ENCODE measurements at regions not wholly inside any gene's neighbourhood (a gene's known extent, or its start where the extent isn't known, plus 50 kb on each side); places are given as distances from the start of the nearest gene placed in this dataset.

DNA sequence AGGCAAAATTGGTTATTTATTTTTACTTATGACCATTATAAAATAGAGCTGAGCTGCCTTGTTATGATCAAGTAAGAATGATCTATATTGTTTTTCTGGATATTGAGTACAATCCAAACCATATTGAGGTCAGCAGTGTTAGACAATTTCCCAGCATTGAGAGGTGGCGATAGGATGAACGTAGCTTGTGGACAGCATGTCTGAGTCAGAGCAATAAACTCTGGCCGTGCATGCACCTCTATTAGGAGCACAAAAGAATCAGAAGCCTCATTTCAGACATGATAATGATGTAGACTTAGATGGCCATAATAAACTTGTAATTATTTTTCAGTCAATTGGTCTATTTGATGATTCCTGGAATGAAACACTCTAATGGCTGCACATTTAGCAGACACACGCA, 491.6 kb downstream of the RIT2 start:
- no peak for DNase-seq (ENCODE audit: low read depth)

GRCh38 chr18:42632801-42633200, 482.7 kb downstream of the RIT2 start:
- DNase-seq (ENCODE audit: low read depth): no peak

DNA sequence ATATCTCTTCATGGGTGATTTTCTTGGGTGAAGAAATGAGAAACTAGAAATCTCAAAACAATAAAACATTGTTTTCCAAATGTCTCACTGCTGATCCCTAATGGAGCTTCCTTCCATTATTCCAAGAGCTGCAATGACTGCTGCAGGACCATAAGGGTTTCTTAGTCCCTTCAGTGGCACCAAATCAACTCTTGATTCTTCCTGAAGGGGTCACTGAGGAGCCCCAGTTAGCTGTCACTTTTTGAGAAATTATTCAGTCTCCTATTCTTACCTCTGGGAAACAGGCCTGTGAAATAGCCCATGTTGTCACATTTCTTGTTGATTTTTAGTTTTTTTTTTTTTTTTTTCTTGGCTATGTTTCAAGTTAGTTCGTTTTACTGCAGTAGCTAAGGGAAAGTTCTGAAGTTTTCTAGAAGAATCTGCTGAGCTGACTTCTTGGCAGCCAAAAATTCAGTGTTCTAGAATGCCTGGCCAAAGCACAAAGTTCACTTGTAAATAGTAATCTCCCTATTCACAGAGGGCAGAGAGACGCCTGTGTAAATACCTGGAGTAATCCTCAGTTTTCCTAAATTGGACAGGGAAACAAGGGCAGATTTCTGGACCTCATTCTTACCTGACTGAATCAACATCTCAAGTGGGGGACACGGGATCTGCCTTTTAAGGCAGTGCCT, 480.0 kb downstream of the RIT2 start:
- no peak for DNase-seq (ENCODE audit: low read depth)

DNA sequence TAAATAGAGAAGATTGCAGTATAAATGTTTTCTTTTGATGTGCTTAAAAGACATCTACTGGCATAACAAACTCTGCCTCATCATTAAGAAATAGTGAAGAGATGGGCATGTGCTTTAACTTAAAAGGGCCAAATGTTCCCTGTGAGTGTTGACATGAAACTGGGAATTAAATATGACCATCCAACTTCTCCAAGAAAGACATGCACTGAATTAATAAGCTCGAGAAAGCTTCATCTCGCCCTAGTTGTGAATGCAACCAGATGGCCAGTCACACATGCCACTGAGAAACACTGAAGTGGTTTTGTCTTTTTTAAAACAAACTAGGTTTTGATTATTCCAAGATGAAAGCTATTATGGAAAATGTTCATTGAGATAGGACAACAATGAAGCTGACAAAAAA, 479.2 kb downstream of the RIT2 start:
- DNase-seq (ENCODE audit: low read depth): no peak

GRCh38 chr18:42640160-42640559, 475.3 kb downstream of the RIT2 start:
- no peak for DNase-seq (ENCODE audit: low read depth)

DNA sequence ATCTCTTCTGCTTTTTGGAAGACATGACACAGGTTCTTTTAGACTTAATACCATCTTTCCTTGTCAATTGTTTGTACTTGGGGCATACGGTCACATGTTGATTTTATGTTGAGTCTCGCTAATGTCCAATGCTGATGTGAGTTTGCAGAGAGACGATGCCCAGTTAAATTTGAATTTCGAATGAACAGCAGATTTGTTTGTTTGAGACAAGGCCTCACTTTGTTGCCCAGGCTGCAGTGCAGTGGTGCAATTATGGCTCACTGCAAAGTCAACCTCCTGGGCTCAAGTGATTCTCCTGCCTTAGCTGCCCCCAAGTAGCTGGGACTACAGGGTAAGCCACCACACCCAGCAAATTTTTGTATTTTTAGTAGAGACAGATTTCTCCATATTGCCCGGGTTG, 473.5 kb downstream of the RIT2 start:
- DNase-seq (ENCODE audit: low read depth): no peak

DNA sequence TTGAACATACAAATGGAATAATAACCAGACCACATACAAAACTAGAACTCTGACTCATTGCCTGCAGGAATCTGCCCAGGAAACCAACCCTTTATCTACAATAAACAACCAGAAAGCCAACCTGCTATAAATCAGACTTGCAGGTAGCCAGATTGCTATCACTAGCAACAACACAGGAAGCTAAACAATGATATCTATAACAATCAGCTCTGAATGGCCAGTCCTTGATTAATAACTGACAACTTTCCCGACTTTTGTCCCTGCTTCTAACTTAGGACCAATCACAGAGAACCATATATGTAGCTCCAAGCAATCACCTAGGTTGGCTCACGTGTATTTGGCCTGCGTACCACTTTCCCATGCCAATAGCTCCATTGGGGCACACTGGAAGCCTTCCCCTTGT, 470.8 kb downstream of the RIT2 start:
- DNase-seq (ENCODE audit: low read depth): no peak

DNA sequence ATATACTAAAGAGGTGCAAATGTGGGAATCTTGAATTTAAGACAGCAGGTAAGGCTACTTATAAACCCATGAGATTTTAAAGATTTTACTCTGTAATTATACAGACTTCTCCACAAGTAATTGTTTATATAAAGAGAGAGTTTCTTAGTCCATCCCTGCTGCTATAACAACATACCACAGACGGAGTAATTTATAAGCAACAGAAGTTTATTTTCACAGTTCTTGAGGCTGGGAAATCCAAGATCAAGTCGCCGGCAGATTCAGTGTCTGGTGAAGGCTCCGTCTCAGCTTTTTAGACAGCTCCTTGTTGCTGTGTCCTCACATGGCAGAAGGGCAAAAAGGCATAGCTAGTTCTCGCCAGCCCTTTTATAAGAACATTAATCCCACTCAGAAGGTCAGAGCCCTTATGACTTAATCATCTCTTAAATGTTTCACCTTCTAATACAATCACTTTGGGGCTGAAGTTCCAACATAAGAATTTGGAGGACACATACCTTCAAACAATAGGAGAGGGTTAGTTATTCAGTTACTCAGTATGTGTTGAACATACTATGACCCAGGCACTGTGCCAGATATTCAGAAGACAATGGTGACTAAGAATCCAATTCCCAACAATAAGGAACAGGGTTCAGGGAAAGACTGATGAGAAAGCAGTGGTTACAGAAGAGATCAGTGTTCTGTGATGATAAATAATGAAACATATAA, 466.0 kb downstream of the RIT2 start:
- no peak for DNase-seq (ENCODE audit: low read depth)

DNA sequence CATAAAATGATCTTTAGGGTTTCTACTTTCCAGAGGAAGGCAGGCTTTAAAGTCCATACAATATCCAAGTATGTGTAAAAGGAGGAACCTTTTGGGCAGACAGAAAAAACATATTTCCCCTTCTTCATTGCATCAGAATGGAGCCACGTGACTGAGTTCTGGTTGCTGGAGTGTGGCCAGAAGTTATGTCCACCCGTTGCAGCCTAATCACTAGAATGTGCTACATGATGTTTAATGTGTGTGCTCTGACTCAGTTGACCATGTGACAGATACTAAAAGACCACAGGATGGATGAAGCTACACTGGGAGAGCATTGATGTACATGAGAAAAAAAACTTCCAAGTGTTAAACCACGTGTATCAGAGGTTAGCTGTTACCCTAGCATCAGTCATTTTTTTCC, 460.9 kb downstream of the RIT2 start:
- DNase-seq (ENCODE audit: low read depth): no peak

- DNase-seq (ENCODE audit: low read depth): no peak
Measured at GRCh38 chr18:42657551-42657950, 457.9 kb downstream of the RIT2 start.

- no peak for DNase-seq (ENCODE audit: low read depth)
Measured at GRCh38 chr18:42658171-42658570, 457.3 kb downstream of the RIT2 start.

- no peak for DNase-seq (ENCODE audit: low read depth)
Measured at GRCh38 chr18:42659187-42659586, 456.3 kb downstream of the RIT2 start.

- no peak for DNase-seq (ENCODE audit: low read depth)
Measured at GRCh38 chr18:42670860-42671259, 444.6 kb downstream of the RIT2 start.

- DNase-seq (ENCODE audit: low read depth): no peak
Measured at GRCh38 chr18:42675810-42676209, 439.7 kb downstream of the RIT2 start.

DNA sequence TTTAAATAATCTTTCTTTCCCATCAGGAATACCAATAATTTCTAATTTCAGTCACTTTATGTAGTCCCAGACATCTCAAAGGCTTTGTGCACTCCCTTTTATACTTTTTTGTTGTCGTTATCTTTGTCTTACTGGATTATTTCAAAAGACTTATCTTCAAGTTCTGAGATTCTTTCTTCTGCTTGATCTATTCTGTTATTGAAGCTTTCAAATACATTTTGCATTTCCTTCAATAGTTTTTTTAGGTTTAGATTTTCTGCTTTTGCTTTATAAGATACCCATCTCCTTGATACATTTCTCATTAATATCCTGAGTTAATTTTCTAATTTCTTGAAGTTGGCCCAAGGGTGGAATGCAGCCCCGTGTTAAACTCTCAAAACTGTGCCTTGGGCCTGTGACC, 432.4 kb downstream of the RIT2 start:
- no peak for DNase-seq (ENCODE audit: low read depth)

DNA sequence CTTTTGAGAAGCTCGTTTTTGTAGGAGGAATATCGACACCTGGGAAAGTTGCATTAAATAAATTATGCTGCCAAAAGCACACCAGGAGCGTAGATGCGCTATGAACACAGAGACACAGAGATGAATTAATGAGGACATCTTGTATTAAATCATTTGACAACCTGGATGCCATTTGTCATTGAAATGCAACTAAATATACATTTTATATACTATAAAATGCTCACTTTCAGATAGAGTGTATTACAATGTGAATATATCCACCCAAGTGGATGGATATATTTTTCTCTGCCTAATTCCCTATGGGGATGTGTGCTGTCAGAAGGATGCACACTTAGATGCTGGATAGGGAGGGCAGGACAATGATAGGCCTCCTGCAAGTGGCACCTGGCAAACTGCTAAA, 426.2 kb downstream of the RIT2 start:
- no peak for DNase-seq (ENCODE audit: low read depth)

Measured in activated T-cell treated with anti-CD3 and anti-CD28 coated beads for 48 hours (primary cell).